IMR-90 (cell line): ENCODE measurements at regions not wholly inside any gene's neighbourhood (a gene's known extent, or its start where the extent isn't known, plus 50 kb on each side); places are given as distances from the start of the nearest gene placed in this dataset.

Experiments
- ATAC-seq: fragments of 200-7000 bp; cut with Tn5 transposase; 2 replicates; pipeline ENCODE4 v1.9.1; 2020; ENCODE audit warnings: low read depth, mild to moderate bottlenecking, moderate library complexity
- BruUV-seq: library from RNA; stranded (reverse); fragments of 400-500 nt; replicated peaks from 2 replicates; lab custom pipeline; 2021; lab: Mats Ljungman, UMichigan
- CTCF ChIA-PET: fragments of 300-600 bp; formaldehyde crosslinking; extraction: SDS; loops from one replicate; lab custom pipeline; 2021; ENCODE audit warnings: antibody characterized with exemption; lab: Yijun Ruan, JAX
- POLR2A ChIA-PET: fragments of 300-600 bp; sonication (Branson Sonifier 250); formaldehyde crosslinking; loops from one replicate; lab custom pipeline; 2022; ENCODE audit warnings: antibody characterized with exemption; ENCODE audit not compliant: unreplicated experiment; lab: Charles Lee
- DNase-seq: peaks from one replicate; pipeline ENCODE4 v3.0.0; 2013
- H2AFZ ChIP-seq: replicated peaks from 2 replicates; pipeline ENCODE3; 2013; ENCODE audit warnings: low read length, mild to moderate bottlenecking; ENCODE audit not compliant: poor library complexity
- H2AK5ac ChIP-seq: 2 replicates; pipeline ENCODE4 v1.6.1; 2013; ENCODE audit warnings: low read depth, low read length, inconsistent platforms
- H2AK9ac ChIP-seq: replicated peaks from 2 replicates; pipeline ENCODE3; 2013; ENCODE audit warnings: mild to moderate bottlenecking, low read depth, low read length, moderate library complexity; ENCODE audit not compliant: poor library complexity
- H2BK120ac ChIP-seq: 2 replicates; pipeline ENCODE4 v1.6.1; 2013; ENCODE audit warnings: low read depth, low read length, inconsistent platforms
- H2BK15ac ChIP-seq: 3 replicates; pipeline ENCODE4 v1.6.1; 2013; ENCODE audit warnings: low read depth, low read length, inconsistent platforms
- H2BK20ac ChIP-seq: 2 replicates; pipeline ENCODE4 v1.6.1; 2013; ENCODE audit warnings: low read depth, mild to moderate bottlenecking, inconsistent platforms, low read length, moderate library complexity
- H2BK5ac ChIP-seq: 2 replicates; pipeline ENCODE4 v1.6.1; 2013; ENCODE audit warnings: mild to moderate bottlenecking, low read depth, low read length, inconsistent platforms; ENCODE audit not compliant: poor library complexity, severe bottlenecking
- H3K14ac ChIP-seq: replicated peaks from 2 replicates; pipeline ENCODE4 v1.6.1; 2013; ENCODE audit warnings: low read depth, low read length, inconsistent platforms
- H3K18ac ChIP-seq: 2 replicates; pipeline ENCODE4 v1.6.1; 2013; ENCODE audit warnings: low read depth, low read length, control low read depth
- H3K23ac ChIP-seq: 2 replicates; pipeline ENCODE4 v1.6.1; 2013; ENCODE audit warnings: low read depth, low read length, inconsistent platforms
- H3K27ac ChIP-seq: 2 replicates; pipeline ENCODE4 v1.5.1; 2013; ENCODE audit warnings: mild to moderate bottlenecking, control low read depth, low read length; ENCODE audit not compliant: insufficient read depth
- H3K27me3 ChIP-seq: 2 replicates; pipeline ENCODE4 v1.6.1; 2013; ENCODE audit warnings: low read length; ENCODE audit not compliant: control insufficient read depth, insufficient read depth
- H3K36me3 ChIP-seq: 2 replicates; pipeline ENCODE4 v1.6.1; 2013; ENCODE audit warnings: low read length, mixed read lengths; ENCODE audit not compliant: control insufficient read depth, insufficient read depth
- H3K4ac ChIP-seq: 2 replicates; pipeline ENCODE4 v1.6.1; 2013; ENCODE audit warnings: low read depth, low read length, inconsistent platforms
- H3K4me1 ChIP-seq: 2 replicates; pipeline ENCODE4 v1.6.1; 2013; ENCODE audit warnings: low read length, mixed read lengths; ENCODE audit not compliant: control insufficient read depth, insufficient read depth
- H3K4me2 ChIP-seq: 2 replicates; pipeline ENCODE4 v1.6.1; 2013; ENCODE audit warnings: low read depth, mild to moderate bottlenecking, control low read depth, low read length, moderate library complexity
- H3K4me3 ChIP-seq: 2 replicates; pipeline ENCODE4 v1.5.1; 2013; ENCODE audit warnings: low read depth, mild to moderate bottlenecking, control low read depth, low read length, moderate library complexity; ENCODE audit not compliant: insufficient read depth
- H3K56ac ChIP-seq: 2 replicates; pipeline ENCODE4 v1.6.1; 2013; ENCODE audit warnings: low read length, inconsistent platforms; ENCODE audit not compliant: insufficient read depth; ENCODE audit errors: extremely low read depth
- H3K79me1 ChIP-seq, 2 experiments: 2 replicates each; pipeline ENCODE4 v1.6.1; 2013; ENCODE audit warnings: low read length in 2 of 2, inconsistent platforms in 1 of 2, low read depth in 1 of 2
- H3K9ac ChIP-seq: 2 replicates; pipeline ENCODE4 v1.6.1; 2013; ENCODE audit warnings: low read depth, low read length, control low read depth
- H3K9me1 ChIP-seq: 2 replicates; pipeline ENCODE4 v1.6.1; 2013; ENCODE audit warnings: low read length, inconsistent platforms; ENCODE audit not compliant: insufficient read depth
- H3K9me3 ChIP-seq: 2 replicates; pipeline ENCODE4 v1.6.1; 2013; ENCODE audit warnings: low read length; ENCODE audit not compliant: control insufficient read depth, insufficient read depth
- H4K20me1 ChIP-seq: 2 replicates; pipeline ENCODE4 v1.6.1; 2013; ENCODE audit warnings: low read length, inconsistent platforms; ENCODE audit not compliant: insufficient read depth
- H4K5ac ChIP-seq: 2 replicates; pipeline ENCODE4 v1.6.1; 2013; ENCODE audit warnings: mild to moderate bottlenecking, low read depth, low read length, control low read depth
- H4K8ac ChIP-seq, 2 experiments: 2 replicates each; pipeline ENCODE4 v1.6.1; 2013; ENCODE audit warnings: low read depth in 2 of 2, low read length in 2 of 2, control low read depth in 1 of 2, inconsistent platforms in 1 of 2
- H4K91ac ChIP-seq: 2 replicates; pipeline ENCODE4 v1.6.1; 2013; ENCODE audit warnings: low read depth, low read length, inconsistent platforms; ENCODE audit not compliant: insufficient read depth
- CEBPB ChIP-seq: IDR thresholded peaks from 2 replicates; pipeline ENCODE4 v1.6.1; 2012; ENCODE audit warnings: low read depth, low read length, improper control_type of control experiment
- FOS ChIP-seq: fragments of 150-350 bp; IDR thresholded peaks from 2 replicates; pipeline ENCODE4 v1.6.1; 2016; ENCODE audit warnings: low read depth, low read length
- MAFK ChIP-seq: IDR thresholded peaks from 2 replicates; pipeline ENCODE4 v1.6.1; 2012; ENCODE audit warnings: low read depth, low read length, improper control_type of control experiment
- MAZ ChIP-seq: IDR thresholded peaks from 2 replicates; pipeline ENCODE4 v1.6.1; 2012; ENCODE audit warnings: low read depth, mild to moderate bottlenecking, low read length, improper control_type of control experiment, moderate library complexity, borderline replicate concordance
- MXI1 ChIP-seq: IDR thresholded peaks from 2 replicates; pipeline ENCODE4 v1.6.1; 2012; ENCODE audit warnings: low read depth, mild to moderate bottlenecking, low read length, moderate library complexity, borderline replicate concordance
- NFE2L2 ChIP-seq: fragments of 150-350 bp; IDR thresholded peaks from 2 replicates; pipeline ENCODE4 v1.6.1; 2016; ENCODE audit warnings: low read depth, mild to moderate bottlenecking, low read length
- RAD21 ChIP-seq: IDR thresholded peaks from 2 replicates; pipeline ENCODE4 v1.6.1; 2012; ENCODE audit warnings: low read length, improper control_type of control experiment
- RCOR1 ChIP-seq: IDR thresholded peaks from 2 replicates; pipeline ENCODE4 v1.6.1; 2012; ENCODE audit warnings: mild to moderate bottlenecking, low read length, improper control_type of control experiment; ENCODE audit not compliant: insufficient replicate concordance
- USF2 ChIP-seq: fragments of 150-350 bp; IDR thresholded peaks from 2 replicates; pipeline ENCODE4 v1.6.1; 2017; ENCODE audit warnings: mild to moderate bottlenecking, antibody characterized with exemption, low read length, low read depth
- WGBS, 2 experiments: methylation state at CpG; one replicate each; pipeline versions ENCODE4 v1.1.5 to v1.1.7; 2013; ENCODE audit warnings: missing lambda C conversion rate in 2 of 2; ENCODE audit not compliant: insufficient read length in 1 of 2; ENCODE audit errors: extremely low coverage in 2 of 2; 5-methylcytosine and 5-hydroxymethylcytosine counted together
- dilution Hi-C: fragments of 300-500 bp; cut with HindIII; formaldehyde crosslinking; loops from one replicate; pipeline ENCODE4 v1.14.3; 2018; ENCODE audit warnings: low sequenced_read_pairs; ENCODE audit not compliant: unreplicated experiment
- in situ Hi-C: fragments of 300-500 bp; cut with MboI; formaldehyde crosslinking; loops from 3 replicates; pipeline ENCODE4 v1.14.3; 2019; ENCODE audit warnings: low sequenced_read_pairs, inconsistent platforms, mixed read lengths
- intact Hi-C: fragments of 100-400 bp; cut with micrococcal nuclease; formaldehyde crosslinking; loops from 2 replicates; pipeline ENCODE4 v1.10.0; 2022
- TF ChIP-seq, protein P1 (sequence below): conservative IDR thresholded peaks from 2 replicates; pipeline ENCODE4 v1.5.1; 2012; ENCODE audit warnings: mild to moderate bottlenecking, low read depth, low read length, improper control_type of control experiment
- TF ChIP-seq, protein P2 (sequence below): fragments of 150-350 bp; IDR thresholded peaks from 2 replicates; pipeline ENCODE4 v1.6.1; 2016; ENCODE audit warnings: low read depth, mild to moderate bottlenecking, low read length, moderate library complexity, borderline replicate concordance

GRCh38 chr4:176610594-176610993 lies 182.1 kb downstream of the VEGFC start:
- Histone ChIP-seq H3K18ac (no peak overlapping the region), H3K4me1 (no peaks in the 10 kb centered on the region), H3K14ac (no peak overlapping the region), H3K4me3 (no peak overlapping the region), H3K23ac (no peak overlapping the region), H3K9me3 (no peaks in the 10 kb centered on the region), H3K27me3 (no peaks in the 10 kb centered on the region), H4K8ac (no peak overlapping the region), H4K5ac (no peak overlapping the region), H3K9me1 (no peaks in the 10 kb centered on the region), H3K4ac (no peak overlapping the region), H4K91ac (no peak overlapping the region), H4K20me1 (no peaks in the 10 kb centered on the region), H3K79me1 (no peaks in the 10 kb centered on the region), H2BK15ac (no peak overlapping the region), H3K27ac (no peak overlapping the region), H3K4me2 (no peak overlapping the region), H2BK120ac (no peak overlapping the region), H3K56ac (no peak overlapping the region), H2AFZ (no peak overlapping the region), H2BK5ac (no peak overlapping the region), H2BK20ac (no peak overlapping the region), H3K36me3 (no peaks in the 10 kb centered on the region), H2AK5ac (no peak overlapping the region), H3K9ac (no peak overlapping the region), H2AK9ac (no peak overlapping the region)
- TF ChIP-seq RAD21 (no peak), MAFK (no peak), FOS (no peak), RCOR1 (no peak), MXI1 (no peak), MAZ (no peak), CEBPB (no peak), NFE2L2 (no peak), USF2 (no peak)
- TF ChIP-seq, protein P1, sequence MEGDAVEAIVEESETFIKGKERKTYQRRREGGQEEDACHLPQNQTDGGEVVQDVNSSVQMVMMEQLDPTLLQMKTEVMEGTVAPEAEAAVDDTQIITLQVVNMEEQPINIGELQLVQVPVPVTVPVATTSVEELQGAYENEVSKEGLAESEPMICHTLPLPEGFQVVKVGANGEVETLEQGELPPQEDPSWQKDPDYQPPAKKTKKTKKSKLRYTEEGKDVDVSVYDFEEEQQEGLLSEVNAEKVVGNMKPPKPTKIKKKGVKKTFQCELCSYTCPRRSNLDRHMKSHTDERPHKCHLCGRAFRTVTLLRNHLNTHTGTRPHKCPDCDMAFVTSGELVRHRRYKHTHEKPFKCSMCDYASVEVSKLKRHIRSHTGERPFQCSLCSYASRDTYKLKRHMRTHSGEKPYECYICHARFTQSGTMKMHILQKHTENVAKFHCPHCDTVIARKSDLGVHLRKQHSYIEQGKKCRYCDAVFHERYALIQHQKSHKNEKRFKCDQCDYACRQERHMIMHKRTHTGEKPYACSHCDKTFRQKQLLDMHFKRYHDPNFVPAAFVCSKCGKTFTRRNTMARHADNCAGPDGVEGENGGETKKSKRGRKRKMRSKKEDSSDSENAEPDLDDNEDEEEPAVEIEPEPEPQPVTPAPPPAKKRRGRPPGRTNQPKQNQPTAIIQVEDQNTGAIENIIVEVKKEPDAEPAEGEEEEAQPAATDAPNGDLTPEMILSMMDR: no peak
- TF ChIP-seq, protein P2, sequence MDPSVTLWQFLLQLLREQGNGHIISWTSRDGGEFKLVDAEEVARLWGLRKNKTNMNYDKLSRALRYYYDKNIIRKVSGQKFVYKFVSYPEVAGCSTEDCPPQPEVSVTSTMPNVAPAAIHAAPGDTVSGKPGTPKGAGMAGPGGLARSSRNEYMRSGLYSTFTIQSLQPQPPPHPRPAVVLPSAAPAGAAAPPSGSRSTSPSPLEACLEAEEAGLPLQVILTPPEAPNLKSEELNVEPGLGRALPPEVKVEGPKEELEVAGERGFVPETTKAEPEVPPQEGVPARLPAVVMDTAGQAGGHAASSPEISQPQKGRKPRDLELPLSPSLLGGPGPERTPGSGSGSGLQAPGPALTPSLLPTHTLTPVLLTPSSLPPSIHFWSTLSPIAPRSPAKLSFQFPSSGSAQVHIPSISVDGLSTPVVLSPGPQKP: no peak
- no TSS peak for BruUV-seq
- in situ Hi-C loops: no loop called here
- ChIA-PET POLR2A (no interaction called here), CTCF (no interaction called here)
- intact Hi-C loops: no loop called here
- WGBS, 2 experiments: no CpG with 5 or more reads among the region's 2 CpGs
- dilution Hi-C loops: no loop called here
- ATAC-seq (no peak), DNase-seq (no peak)
